ENCODE measurements at regions not wholly inside any gene's neighbourhood (a gene's known extent, or its start where the extent isn't known, plus 50 kb on each side); places are given as distances from the start of the nearest gene placed in this dataset.

- TF ChIP-seq CTCF (IDR thresholded peaks at IDR 0.05; ENCODE audit: low read depth, low read length, poor library complexity, severe bottlenecking) = no peak
- no peak for TF ChIP-seq EZH2phosphoT487 (IDR thresholded peaks at IDR 0.05; ENCODE audit: borderline replicate concordance, low read length)
These were observed 304.6 kb upstream of the FAM98A start for GRCh38 chr2:33903701-33904100.
